ENCODE measurements at regions not wholly inside any gene's neighbourhood (a gene's known extent, or its start where the extent isn't known, plus 50 kb on each side); places are given as distances from the start of the nearest gene placed in this dataset.
"Not testable (repeated sequence)": the region's sequence is repeated elsewhere in the genome, so short reads cannot be mapped to it uniquely, and the experiment has no call there.

DNA sequence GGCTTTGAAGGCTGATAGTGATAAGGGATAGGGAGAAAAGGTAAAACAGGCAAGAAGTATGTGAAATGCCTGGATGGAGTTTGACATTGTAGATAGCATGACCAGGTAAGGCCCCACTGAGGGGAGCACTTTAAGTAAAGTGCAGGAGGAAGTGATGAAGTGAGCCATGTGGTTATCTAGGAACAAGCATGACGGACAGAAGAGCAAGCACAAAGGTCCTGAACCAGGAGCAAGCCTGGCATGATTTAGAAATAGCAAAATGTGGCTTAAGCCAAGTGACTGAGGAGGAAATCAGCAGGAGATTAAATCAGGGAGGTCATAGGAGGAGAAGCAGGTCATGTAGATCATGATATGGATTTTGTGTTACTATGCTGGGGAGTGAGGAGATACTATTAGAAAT, 129.2 kb downstream of the GLUL start:
- Histone ChIP-seq H3K4me1 (ENCODE audit: insufficient read depth) (no peaks in the 10 kb centered on the region), H3K27ac (ENCODE audit: low read depth) (no peak overlapping the region), H3K36me3 (ENCODE audit: insufficient read depth) (no peaks in the 10 kb centered on the region), H3K4me3 (ENCODE audit: low read depth, low read length) (no peak overlapping the region)
- 67% methylated on average over 1 of the region's 1 CpG for WGBS
- no peak for DNase-seq (ENCODE audit: extremely low spot score)

DNA sequence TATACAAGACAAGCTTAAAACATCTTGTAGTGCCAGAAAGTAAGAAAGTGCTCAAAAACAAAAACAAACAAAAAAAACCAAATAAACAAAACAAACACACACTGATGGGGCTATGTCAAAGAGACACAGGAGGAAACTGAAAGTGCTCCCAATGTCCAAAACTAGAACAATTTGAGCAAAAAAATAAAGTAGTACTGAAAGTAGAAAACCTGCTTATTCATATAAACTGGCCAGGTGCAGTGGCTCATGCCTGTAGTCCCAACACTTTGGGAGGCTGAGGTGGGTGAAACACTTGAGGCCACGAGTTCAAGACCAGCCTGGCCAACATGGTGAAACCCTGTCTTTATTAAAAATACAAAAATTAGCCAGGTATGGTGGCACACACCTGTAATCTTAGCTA, 129.9 kb downstream of the GLUL start:
- WGBS = 80% methylated on average over 1 of the region's 1 CpG
- Histone ChIP-seq H3K4me1 (ENCODE audit: insufficient read depth) (no peaks in the 10 kb centered on the region), H3K4me3 (ENCODE audit: low read depth, low read length) (no peak overlapping the region), H3K36me3 (ENCODE audit: insufficient read depth) (no peaks in the 10 kb centered on the region), H3K27ac (ENCODE audit: low read depth) (no peak overlapping the region)
- DNase-seq (ENCODE audit: extremely low spot score) = no peak

DNA sequence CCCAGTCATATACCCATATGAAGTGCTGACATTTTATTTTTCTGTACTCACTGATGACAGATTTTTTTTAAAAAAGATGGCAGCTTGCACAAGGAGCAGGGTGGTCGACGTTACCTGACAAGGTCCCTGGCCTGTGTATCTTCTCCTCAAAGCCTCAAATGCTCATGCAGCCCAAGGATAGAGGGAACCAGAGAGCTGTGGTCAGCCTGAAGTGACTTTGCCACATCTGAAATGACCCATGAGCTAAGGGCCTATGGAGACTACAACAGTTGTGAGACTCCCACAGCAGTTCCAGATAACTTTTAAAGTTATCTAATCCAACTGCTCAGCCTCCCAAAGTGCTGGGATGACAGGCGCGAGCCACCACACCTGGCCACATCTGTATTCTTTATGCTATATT, 131.1 kb downstream of the GLUL start:
- Histone ChIP-seq H3K36me3 (ENCODE audit: insufficient read depth) (no peaks in the 10 kb centered on the region), H3K4me3 (ENCODE audit: low read depth, low read length) (no peak overlapping the region), H3K4me1 (ENCODE audit: insufficient read depth) (no peaks in the 10 kb centered on the region), H3K27ac (ENCODE audit: low read depth) (no peak overlapping the region)
- DNase-seq (ENCODE audit: extremely low spot score) = no peak
- 95% methylated on average over 4 of the region's 4 CpGs for WGBS

DNA sequence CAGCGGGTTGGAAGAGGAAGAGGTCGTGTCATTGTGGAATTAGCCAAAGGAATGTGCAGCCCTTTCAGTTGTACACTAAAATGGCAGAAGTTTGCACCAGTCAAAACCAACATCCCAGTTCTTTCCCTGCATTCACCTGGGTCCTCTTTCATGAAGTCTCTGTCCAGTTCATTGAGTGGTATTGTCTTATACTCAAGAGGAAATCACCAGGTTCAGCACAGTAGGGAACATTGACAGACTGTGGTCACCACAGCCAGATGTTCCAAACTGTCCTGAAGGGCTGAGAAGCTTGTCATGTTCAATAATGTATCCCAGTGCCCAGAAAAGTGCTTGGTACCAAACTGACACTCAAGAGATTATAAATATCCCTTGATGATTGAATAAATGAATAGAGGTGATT, 131.6 kb downstream of the GLUL start:
- 78% methylated on average over 2 of the region's 2 CpGs for WGBS
- no peak for DNase-seq (ENCODE audit: extremely low spot score)
- no peak overlapping the region for H3K4me3 ChIP-seq (ENCODE audit: low read depth, low read length)
- no peaks in the 10 kb centered on the region for H3K4me1 ChIP-seq (ENCODE audit: insufficient read depth)
- no peak overlapping the region for H3K27ac ChIP-seq (ENCODE audit: low read depth)
- H3K36me3 ChIP-seq (ENCODE audit: insufficient read depth) = no peaks in the 10 kb centered on the region

DNA sequence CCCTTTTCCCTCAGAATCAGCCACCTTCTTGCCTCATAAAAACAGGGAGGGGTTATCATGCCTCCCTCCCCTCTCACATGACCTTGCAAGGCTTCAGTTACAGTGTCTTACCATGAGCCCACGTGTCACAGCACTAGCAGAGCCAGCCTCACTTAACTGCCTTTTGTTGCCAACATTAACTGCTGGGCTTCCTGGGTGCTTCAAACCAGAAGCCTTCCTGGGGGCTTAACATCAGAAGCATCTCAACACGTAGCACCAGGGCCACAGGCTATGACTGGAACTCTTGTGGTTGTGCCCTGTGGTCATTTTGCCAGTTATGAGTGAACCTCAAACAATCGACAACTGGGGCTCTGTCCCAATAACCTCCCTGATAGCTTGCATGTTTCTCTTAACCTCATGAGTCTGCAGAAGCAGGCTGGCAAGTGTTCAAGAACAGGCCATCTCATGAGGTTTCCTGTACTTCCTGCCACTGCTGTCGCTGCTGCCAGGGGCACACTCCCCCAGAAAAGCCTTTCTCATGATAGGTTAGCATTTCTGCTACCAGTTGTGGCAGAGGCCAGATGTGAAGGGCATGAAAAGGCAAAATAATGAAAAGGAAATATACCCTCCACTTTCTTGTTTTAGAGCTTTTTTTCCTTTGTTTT, 132.2 kb downstream of the GLUL start:
- Histone ChIP-seq H3K36me3 (ENCODE audit: insufficient read depth) (no peaks in the 10 kb centered on the region), H3K4me1 (ENCODE audit: insufficient read depth) (no peaks in the 10 kb centered on the region), H3K27ac (ENCODE audit: low read depth) (no peak overlapping the region), H3K4me3 (ENCODE audit: low read depth, low read length) (no peak overlapping the region)
- DNase-seq (ENCODE audit: extremely low spot score) = no peak
- WGBS = 42% methylated on average over 4 of the region's 4 CpGs

DNA sequence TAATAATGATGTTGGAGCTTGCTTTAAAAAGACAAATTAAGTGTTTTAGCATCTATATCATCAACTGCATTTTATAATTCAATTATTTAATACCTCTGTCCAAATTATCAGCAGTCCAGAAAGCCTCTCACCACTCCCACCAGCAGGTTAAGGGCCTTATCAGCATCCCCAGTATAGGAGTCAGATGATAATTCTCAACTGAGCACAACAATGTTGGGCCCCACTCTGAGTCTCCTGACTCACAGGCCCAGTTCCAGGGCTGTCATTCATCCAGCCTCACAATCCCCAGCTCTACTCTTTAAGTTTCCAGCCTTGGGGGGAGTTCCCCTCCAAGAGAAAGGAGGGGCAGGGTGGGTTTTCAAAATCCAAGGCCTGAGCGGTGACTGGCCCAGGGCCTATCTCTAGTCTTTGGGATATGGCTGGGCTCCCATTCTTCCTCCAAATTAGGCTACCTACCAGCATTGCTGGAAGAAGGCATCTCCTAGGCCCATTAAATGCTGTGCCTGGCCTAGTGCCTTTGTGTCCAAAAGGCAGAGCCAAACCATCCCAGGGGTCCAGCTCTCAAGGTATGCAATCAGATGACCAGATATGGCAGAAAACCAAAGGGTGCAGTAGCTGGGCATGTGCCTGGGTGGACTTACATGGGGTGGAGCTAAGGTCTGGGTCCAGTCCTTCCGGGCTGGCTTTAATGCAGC, 134.1 kb downstream of the GLUL start:
- Histone ChIP-seq H3K4me1 (ENCODE audit: insufficient read depth) (no peaks in the 10 kb centered on the region), H3K27ac (ENCODE audit: low read depth) (no peak overlapping the region), H3K4me3 (ENCODE audit: low read depth, low read length) (no peak overlapping the region), H3K36me3 (ENCODE audit: insufficient read depth) (no peaks in the 10 kb centered on the region)
- no peak for DNase-seq (ENCODE audit: extremely low spot score)
- 61% methylated on average over 2 of the region's 2 CpGs for WGBS

DNA sequence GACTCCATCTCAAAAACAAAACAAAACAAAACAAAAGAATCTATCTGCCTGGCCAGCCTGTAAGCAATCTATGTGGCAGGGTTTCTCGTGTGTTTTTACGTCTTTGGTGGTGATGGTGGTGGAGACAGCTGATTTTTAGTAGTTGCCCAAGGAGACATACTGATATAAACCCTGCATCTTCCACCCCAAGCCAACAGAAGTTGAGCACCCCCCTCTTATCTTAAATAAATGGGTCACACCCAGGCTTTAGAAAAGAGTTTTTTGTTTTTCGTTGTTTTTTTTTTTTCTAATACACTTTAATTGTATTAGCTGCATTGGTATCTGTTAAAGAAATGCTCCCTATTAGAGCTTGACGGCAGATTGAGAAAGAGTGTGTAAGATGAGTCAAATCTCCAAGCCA, 134.7 kb downstream of the GLUL start:
- WGBS = 91% methylated on average over 4 of the region's 4 CpGs
- Histone ChIP-seq H3K4me1 (ENCODE audit: insufficient read depth) (no peaks in the 10 kb centered on the region), H3K36me3 (ENCODE audit: insufficient read depth) (no peaks in the 10 kb centered on the region), H3K27ac (ENCODE audit: low read depth) (no peak overlapping the region), H3K4me3 (ENCODE audit: low read depth, low read length) (no peak overlapping the region)
- DNase-seq (ENCODE audit: extremely low spot score) = no peak

DNA sequence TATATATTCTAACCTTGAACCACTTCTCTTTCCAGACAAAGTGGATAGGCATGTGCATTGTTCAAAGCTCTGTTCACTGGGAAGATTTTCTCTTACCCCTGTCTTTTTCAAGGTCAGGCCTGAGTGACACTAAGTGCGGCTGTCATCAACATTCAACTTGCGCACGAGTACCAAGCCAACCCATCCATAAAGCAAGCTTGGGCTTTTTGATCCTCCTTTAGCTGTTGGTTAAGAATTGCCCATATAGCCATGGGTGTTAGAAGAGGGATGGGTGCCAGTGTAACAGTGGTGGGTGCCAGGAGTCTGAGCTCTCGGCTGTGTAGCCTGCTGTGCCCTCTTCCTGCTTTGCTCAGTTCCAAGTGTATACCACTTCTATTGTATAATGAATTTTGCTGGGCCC, 136.1 kb downstream of the GLUL start:
- Histone ChIP-seq H3K4me1 (ENCODE audit: insufficient read depth) (no peaks in the 10 kb centered on the region), H3K36me3 (ENCODE audit: insufficient read depth) (no peaks in the 10 kb centered on the region), H3K4me3 (ENCODE audit: low read depth, low read length) (no peak overlapping the region), H3K27ac (ENCODE audit: low read depth) (no peak overlapping the region)
- WGBS = 92% methylated on average over 4 of the region's 4 CpGs
- no peak for DNase-seq (ENCODE audit: extremely low spot score)

DNA sequence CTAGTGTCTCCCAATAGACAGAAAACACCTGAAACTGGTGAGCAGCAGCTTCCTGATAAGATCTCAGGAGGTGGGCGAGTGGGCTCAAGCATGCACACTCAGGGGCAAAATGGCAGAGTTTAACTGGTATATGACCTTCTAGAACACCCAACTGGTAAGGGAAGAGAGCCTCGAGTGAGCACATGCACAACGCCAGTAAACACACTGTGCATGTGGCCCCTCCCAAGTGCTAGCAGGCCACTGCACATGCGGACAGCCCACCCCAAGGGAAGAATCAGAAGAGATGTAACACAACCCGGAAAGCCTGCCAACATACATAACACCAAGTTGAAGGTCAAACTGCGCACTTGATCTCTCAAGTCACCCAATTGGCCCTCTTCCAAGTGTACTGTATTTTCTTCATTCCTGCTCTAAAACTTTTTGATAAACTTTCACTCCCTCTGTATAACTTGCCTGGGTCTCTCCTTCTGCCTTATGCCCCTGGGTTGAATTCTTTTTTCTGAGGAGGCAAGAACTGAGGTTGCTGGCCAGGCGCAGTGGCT, 138.2 kb downstream of the GLUL start:
- DNase-seq (ENCODE audit: extremely low spot score) = no peak
- Histone ChIP-seq H3K4me1 (ENCODE audit: insufficient read depth) (no peaks in the 10 kb centered on the region), H3K36me3 (ENCODE audit: insufficient read depth) (no peaks in the 10 kb centered on the region), H3K4me3 (ENCODE audit: low read depth, low read length) (no peak overlapping the region), H3K27ac (ENCODE audit: low read depth) (no peak overlapping the region)
- WGBS = 77% methylated on average over 7 of the region's 7 CpGs

DNA sequence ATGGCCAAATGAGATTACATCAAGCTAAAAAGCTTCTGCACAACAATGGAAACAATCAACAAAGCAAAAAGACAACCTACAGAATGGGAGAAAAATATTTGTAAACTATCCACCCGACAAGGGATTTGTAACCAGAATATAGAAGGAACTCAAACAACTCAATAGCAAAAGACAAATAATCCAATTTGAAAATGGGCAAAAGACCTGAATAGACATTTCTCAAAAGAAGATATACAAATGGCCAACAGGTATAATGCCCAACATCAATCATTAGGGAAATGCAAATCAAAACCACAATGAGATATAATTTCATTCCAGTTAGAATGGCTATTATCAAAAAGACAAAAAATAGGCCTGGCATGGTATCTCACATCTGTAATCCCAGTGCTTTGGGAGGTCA, 140.0 kb downstream of the GLUL start:
- 75% methylated on average over 1 of the region's 1 CpG for WGBS
- no peaks in the 10 kb centered on the region for H3K36me3 ChIP-seq (ENCODE audit: insufficient read depth)
- DNase-seq (ENCODE audit: extremely low spot score) = no peak
- no peak overlapping the region for H3K27ac ChIP-seq (ENCODE audit: low read depth)
- H3K4me1 ChIP-seq (ENCODE audit: insufficient read depth) = no peaks in the 10 kb centered on the region
- no peak overlapping the region for H3K4me3 ChIP-seq (ENCODE audit: low read depth, low read length)

DNA sequence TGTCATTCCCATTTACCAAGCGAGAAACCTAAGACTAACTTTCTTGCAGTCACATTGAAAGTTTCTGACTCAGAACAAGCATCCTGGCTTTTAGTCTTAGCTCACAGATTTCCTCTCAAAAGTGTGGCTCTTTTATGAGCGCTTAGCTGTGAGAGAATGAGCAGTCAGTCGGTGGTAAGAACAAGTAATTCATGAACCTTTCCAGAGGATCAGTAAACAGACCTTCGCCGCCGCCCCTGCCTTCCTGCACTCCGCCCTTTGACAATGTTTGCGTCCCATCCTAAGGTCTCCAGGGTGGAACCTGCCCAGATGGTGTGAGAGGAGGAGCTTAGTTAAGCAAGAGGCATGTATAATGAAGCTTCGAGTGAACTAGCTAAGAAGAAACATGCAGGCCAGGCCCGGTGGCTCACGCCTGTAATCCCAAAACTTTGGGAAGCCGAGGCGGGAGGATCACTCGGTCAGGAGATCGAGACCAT, 142.4 kb downstream of the GLUL start:
- Histone ChIP-seq H3K27ac (ENCODE audit: low read depth) (no peak overlapping the region), H3K4me1 (ENCODE audit: insufficient read depth) (no peaks in the 10 kb centered on the region), H3K4me3 (ENCODE audit: low read depth, low read length) (no peak overlapping the region), H3K36me3 (ENCODE audit: insufficient read depth) (no peaks in the 10 kb centered on the region)
- DNase-seq (ENCODE audit: extremely low spot score) = no peak
- 52% methylated on average over 15 of the region's 15 CpGs for WGBS

DNA sequence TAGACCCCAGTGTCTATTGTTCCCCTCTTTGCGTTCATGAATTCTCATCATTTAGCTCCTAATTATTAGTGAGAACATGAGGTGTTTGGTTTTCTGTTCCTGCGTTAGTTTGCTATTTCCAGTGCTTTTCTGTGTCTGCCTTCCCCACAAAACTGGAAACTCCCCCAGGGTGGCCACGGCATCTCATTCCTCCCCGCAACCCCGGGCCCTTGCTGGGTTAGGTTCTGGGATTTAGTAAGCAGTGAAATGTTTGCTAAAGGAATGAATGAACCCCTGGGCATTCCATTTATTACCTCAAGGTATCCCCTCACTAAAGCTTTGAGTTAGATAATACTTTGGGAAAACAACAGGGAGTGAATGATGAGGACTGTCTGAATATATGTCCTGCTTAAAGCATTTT, 142.9 kb downstream of the GLUL start:
- Histone ChIP-seq H3K36me3 (ENCODE audit: insufficient read depth) (no peaks in the 10 kb centered on the region), H3K27ac (ENCODE audit: low read depth) (no peak overlapping the region), H3K4me1 (ENCODE audit: insufficient read depth) (no peaks in the 10 kb centered on the region), H3K4me3 (ENCODE audit: low read depth, low read length) (no peak overlapping the region)
- DNase-seq (ENCODE audit: extremely low spot score) = no peak
- 81% methylated on average over 5 of the region's 5 CpGs for WGBS

DNA sequence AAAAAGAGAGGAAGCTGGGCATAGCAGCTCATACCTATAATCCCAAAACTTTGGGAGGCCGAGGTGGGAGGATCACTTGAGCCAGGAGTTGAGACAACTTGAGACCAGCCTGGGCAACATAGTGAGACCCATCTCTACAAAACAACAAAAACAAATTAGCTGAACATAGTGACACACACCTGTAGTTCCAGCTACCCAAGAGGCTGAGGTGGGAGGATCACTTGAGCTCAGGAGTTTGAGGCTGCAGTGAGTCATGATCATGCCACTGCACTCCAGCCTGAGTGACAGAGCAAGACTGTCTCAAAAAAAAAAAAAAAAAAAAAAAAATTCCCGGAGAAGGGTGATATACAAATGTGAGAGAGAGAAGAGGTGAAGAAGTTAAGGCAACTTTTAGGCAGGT, 143.8 kb downstream of the GLUL start:
- not testable (repeated sequence) for H3K36me3 ChIP-seq (ENCODE audit: insufficient read depth); H3K4me3 ChIP-seq (ENCODE audit: low read depth, low read length); H3K4me1 ChIP-seq (ENCODE audit: insufficient read depth); H3K27ac ChIP-seq (ENCODE audit: low read depth); DNase-seq (ENCODE audit: extremely low spot score)
- 92% methylated on average over 2 of the region's 2 CpGs for WGBS

DNA sequence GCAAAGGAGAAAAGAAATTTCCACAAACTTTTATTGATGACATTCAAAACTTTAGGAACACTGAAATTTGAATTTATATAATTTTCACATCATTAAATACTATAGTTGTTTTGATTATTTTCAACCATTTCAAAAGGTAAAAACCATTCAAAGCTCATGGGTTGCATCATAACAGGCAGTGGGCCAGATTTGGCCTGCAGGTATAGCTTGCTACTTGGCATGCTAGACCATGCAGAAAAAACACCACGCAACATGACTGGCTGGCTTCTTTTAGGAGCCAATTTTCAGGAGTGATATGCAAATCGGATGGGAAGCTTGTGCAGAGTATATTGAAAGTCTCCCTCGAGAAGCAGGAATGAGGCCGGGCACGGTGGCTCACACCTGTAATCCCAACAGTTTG, 144.8 kb downstream of the GLUL start:
- WGBS = 85% methylated on average over 5 of the region's 5 CpGs
- no peak for DNase-seq (ENCODE audit: extremely low spot score)
- no peaks in the 10 kb centered on the region for H3K36me3 ChIP-seq (ENCODE audit: insufficient read depth)

More for the DNA sequence above, 144.8 kb downstream of the GLUL start:
- H3K27ac ChIP-seq (ENCODE audit: low read depth) = no peak overlapping the region
- no peaks in the 10 kb centered on the region for H3K4me1 ChIP-seq (ENCODE audit: insufficient read depth)
- no peak overlapping the region for H3K4me3 ChIP-seq (ENCODE audit: low read depth, low read length)

Data from urinary bladder (tissue), 3 donors.